ENCODE measurements at regions not wholly inside any gene's neighbourhood (a gene's known extent, or its start where the extent isn't known, plus 50 kb on each side); places are given as distances from the start of the nearest gene placed in this dataset.

- H3K9me3 Mint-ChIP-seq = no peaks in the 10 kb centered on the region
- H3K4me1 Mint-ChIP-seq = peaks cover 9% of the 10 kb centered on the region
- peak overlapping the region; percentile 7 for H3K4me3 Mint-ChIP-seq
- Histone ChIP-seq H3K9me3 (ENCODE audit: control insufficient read depth, low read length) (no peaks in the 10 kb centered on the region), H3K36me3 (ENCODE audit: control insufficient read depth, insufficient read depth, low read length) (no peaks in the 10 kb centered on the region), H3K27ac (ENCODE audit: low read depth, low read length) (no peak overlapping the region), H3K9ac (ENCODE audit: extremely low read depth, low read length, poor library complexity, severe bottlenecking) (peak overlapping the region; percentile 24), H3K4me1 (ENCODE audit: control insufficient read depth, insufficient read depth, low read length) (no peaks in the 10 kb centered on the region), H3K4me3 (ENCODE audit: low read length) (no peak overlapping the region), H3K27me3 (ENCODE audit: control insufficient read depth, insufficient read depth, low read length, poor library complexity, severe bottlenecking) (peaks cover 7% of the 10 kb centered on the region)
- H3K36me3 Mint-ChIP-seq (ENCODE audit: low read depth) = no peaks in the 10 kb centered on the region
- TF ChIP-seq, protein P1, sequence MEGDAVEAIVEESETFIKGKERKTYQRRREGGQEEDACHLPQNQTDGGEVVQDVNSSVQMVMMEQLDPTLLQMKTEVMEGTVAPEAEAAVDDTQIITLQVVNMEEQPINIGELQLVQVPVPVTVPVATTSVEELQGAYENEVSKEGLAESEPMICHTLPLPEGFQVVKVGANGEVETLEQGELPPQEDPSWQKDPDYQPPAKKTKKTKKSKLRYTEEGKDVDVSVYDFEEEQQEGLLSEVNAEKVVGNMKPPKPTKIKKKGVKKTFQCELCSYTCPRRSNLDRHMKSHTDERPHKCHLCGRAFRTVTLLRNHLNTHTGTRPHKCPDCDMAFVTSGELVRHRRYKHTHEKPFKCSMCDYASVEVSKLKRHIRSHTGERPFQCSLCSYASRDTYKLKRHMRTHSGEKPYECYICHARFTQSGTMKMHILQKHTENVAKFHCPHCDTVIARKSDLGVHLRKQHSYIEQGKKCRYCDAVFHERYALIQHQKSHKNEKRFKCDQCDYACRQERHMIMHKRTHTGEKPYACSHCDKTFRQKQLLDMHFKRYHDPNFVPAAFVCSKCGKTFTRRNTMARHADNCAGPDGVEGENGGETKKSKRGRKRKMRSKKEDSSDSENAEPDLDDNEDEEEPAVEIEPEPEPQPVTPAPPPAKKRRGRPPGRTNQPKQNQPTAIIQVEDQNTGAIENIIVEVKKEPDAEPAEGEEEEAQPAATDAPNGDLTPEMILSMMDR (conservative IDR thresholded peaks at IDR 0.05) = peak; percentile 79
- WGBS, 2 experiments (ENCODE audit: insufficient coverage in 1 of 2, insufficient read length in 1 of 2) = 61 to 72% methylated on average over 8 to 12 of the region's 12 CpGs
- DNase-seq = peak; percentile 69
- peak overlapping the region; percentile 82 for H3K27ac Mint-ChIP-seq
- H3K27me3 Mint-ChIP-seq (ENCODE audit: insufficient read depth) = peaks cover 6% of the 10 kb centered on the region
These were observed 168.1 kb upstream of the NCK2 start for GRCh38 chr2:105576440-105577241.

- Histone ChIP-seq H3K36me3 (ENCODE audit: control insufficient read depth, insufficient read depth, low read length) (no peaks in the 10 kb centered on the region), H3K9ac (ENCODE audit: extremely low read depth, low read length, poor library complexity, severe bottlenecking) (no peak overlapping the region), H3K27me3 (ENCODE audit: control insufficient read depth, insufficient read depth, low read length, poor library complexity, severe bottlenecking) (peaks cover 7% of the 10 kb centered on the region), H3K27ac (ENCODE audit: low read depth, low read length) (no peak overlapping the region), H3K4me1 (ENCODE audit: control insufficient read depth, insufficient read depth, low read length) (no peaks in the 10 kb centered on the region), H3K9me3 (ENCODE audit: control insufficient read depth, low read length) (no peaks in the 10 kb centered on the region), H3K4me3 (ENCODE audit: low read length) (no peak overlapping the region)
- 59 to 61% methylated on average over 7 to 13 of the region's 13 CpGs for WGBS, 2 experiments (ENCODE audit: insufficient coverage in 1 of 2, insufficient read length in 1 of 2)
- H3K36me3 Mint-ChIP-seq (ENCODE audit: low read depth) = no peaks in the 10 kb centered on the region
- peaks cover 9% of the 10 kb centered on the region for H3K4me1 Mint-ChIP-seq
- TF ChIP-seq, protein P1 (conservative IDR thresholded peaks at IDR 0.05) = no peak
- DNase-seq = peak; percentile 58
- no peaks in the 10 kb centered on the region for H3K9me3 Mint-ChIP-seq
- peaks cover 6% of the 10 kb centered on the region for H3K27me3 Mint-ChIP-seq (ENCODE audit: insufficient read depth)
- H3K4me3 Mint-ChIP-seq = peak overlapping the region; percentile 7
- peak overlapping the region; percentile 82 for H3K27ac Mint-ChIP-seq
These were observed 168.7 kb upstream of the NCK2 start for GRCh38 chr2:105576050-105576439.

GRCh38 chr2:105575499-105576025 is 169.2 kb upstream of the NCK2 start:
- H3K4me1 ChIP-seq (ENCODE audit: control insufficient read depth, insufficient read depth, low read length) = no peaks in the 10 kb centered on the region
- no peaks in the 10 kb centered on the region for H3K36me3 ChIP-seq (ENCODE audit: control insufficient read depth, insufficient read depth, low read length)
- Mint-ChIP-seq H3K4me1 (peaks cover 9% of the 10 kb centered on the region), H3K9me3 (no peaks in the 10 kb centered on the region), H3K4me3 (no peak overlapping the region), H3K36me3 (ENCODE audit: low read depth) (no peaks in the 10 kb centered on the region), H3K27me3 (ENCODE audit: insufficient read depth) (peaks cover 6% of the 10 kb centered on the region), H3K27ac (no peak overlapping the region)
- no peak overlapping the region for H3K9ac ChIP-seq (ENCODE audit: extremely low read depth, low read length, poor library complexity, severe bottlenecking)
- H3K9me3 ChIP-seq (ENCODE audit: control insufficient read depth, low read length) = no peaks in the 10 kb centered on the region
- H3K27me3 ChIP-seq (ENCODE audit: control insufficient read depth, insufficient read depth, low read length, poor library complexity, severe bottlenecking) = peaks cover 7% of the 10 kb centered on the region
- no peak for DNase-seq
- 88 to 94% methylated on average over 4 to 9 of the region's 9 CpGs for WGBS, 2 experiments (ENCODE audit: insufficient coverage in 1 of 2, insufficient read length in 1 of 2)
- H3K4me3 ChIP-seq (ENCODE audit: low read length) = no peak overlapping the region
- TF ChIP-seq, protein P1 (conservative IDR thresholded peaks at IDR 0.05) = no peak
- no peak overlapping the region for H3K27ac ChIP-seq (ENCODE audit: low read depth, low read length)

All from endodermal cell (in vitro differentiated cells).